K562 (cell line): ENCODE measurements at regions not wholly inside any gene's neighbourhood (a gene's known extent, or its start where the extent isn't known, plus 50 kb on each side); places are given as distances from the start of the nearest gene placed in this dataset.
A peak's percentile ranks its signal among the peaks of the same experiment; 100 is the strongest.

Source experiments
- ATAC-seq: fragments of 200-7000 bp; cut with Tn5 transposase; 3 replicates; pipeline ENCODE4 v1.9.1; 2020; ENCODE audit warnings: moderate library complexity
- BruUV-seq: library from RNA; stranded (reverse); fragments of 400-500 nt; replicated peaks from 2 replicates; lab custom pipeline; 2021; lab: Mats Ljungman, UMichigan
- CTCF ChIA-PET: fragments of 300-600 bp; formaldehyde crosslinking; extraction: SDS; loops from one replicate; lab custom pipeline; 2021; ENCODE audit warnings: low intra/inter-chr PET ratio; lab: Yijun Ruan, JAX
- POLR2A ChIA-PET: fragments of 300-600, 350-650 bp; sonication (Branson Sonifier 250); formaldehyde crosslinking; extraction: SDS; loops from one replicate; lab custom pipeline; 2021; ENCODE audit warnings: antibody characterized with exemption, inconsistent platforms; lab: Yijun Ruan, JAX
- DNase-seq, 4 experiments: peaks; one replicate each; pipeline versions ENCODE4 v3.0.0 to v3.0.0-alpha.2; 2011 to 2018; ENCODE audit warnings: low spot score in 3 of 4, mixed read lengths in 3 of 4; ENCODE audit errors: extremely low read depth in 1 of 4
- FAIRE-seq: peaks from 2 replicates; lab custom pipeline; 2011; peaks lifted over from hg19 to GRCh38; lab: Jason Lieb, UNC
- H2AFZ ChIP-seq: 2 replicates; pipeline ENCODE4 v1.6.0; 2011; ENCODE audit warnings: low read depth, low read length, control low read depth, inconsistent platforms
- H3K27ac ChIP-seq: fragments of 200-600 bp; 3 replicates; pipeline ENCODE4 v1.8.0; 2011; ENCODE audit warnings: low read depth, mild to moderate bottlenecking, control low read depth, inconsistent platforms, low read length, moderate library complexity, mixed read lengths; ENCODE audit errors: extremely low read depth
- H3K27me3 ChIP-seq, 2 experiments: fragments of 300-600 bp in 1 of 2; 2 replicates in 1 of 2; 3 replicates in 1 of 2; pipeline versions ENCODE4 v1.6.0 to v1.8.0; 2011; ENCODE audit warnings: inconsistent platforms in 2 of 2, low read length in 2 of 2, mild to moderate bottlenecking in 1 of 2, mixed read lengths in 1 of 2, moderate library complexity in 1 of 2; ENCODE audit not compliant: control insufficient read depth in 2 of 2, insufficient read depth in 2 of 2
- H3K36me3 ChIP-seq: fragments of 300-600 bp; 3 replicates; pipeline ENCODE4 v1.8.0; 2011; ENCODE audit warnings: mild to moderate bottlenecking, low read length, inconsistent platforms; ENCODE audit not compliant: control insufficient read depth, insufficient read depth
- H3K4me1 ChIP-seq, 2 experiments: fragments of 200-600 bp in 1 of 2; replicated peaks in 1 of 2; 2 replicates in 1 of 2; 3 replicates in 1 of 2; pipeline versions ENCODE4 v1.5.1 to v1.8.0; 2011; ENCODE audit warnings: inconsistent platforms in 2 of 2, low read length in 2 of 2, mild to moderate bottlenecking in 1 of 2, mixed read lengths in 1 of 2, moderate library complexity in 1 of 2; ENCODE audit not compliant: control insufficient read depth in 2 of 2, insufficient read depth in 2 of 2
- H3K4me2 ChIP-seq: 2 replicates; pipeline ENCODE4 v1.6.1; 2011; ENCODE audit warnings: low read length, control low read depth, inconsistent platforms, mixed read lengths; ENCODE audit not compliant: insufficient read depth
- H3K4me3 ChIP-seq: fragments of 200-600 bp; sonication (generic), shearing (Covaris generic); 2 replicates; pipeline ENCODE4 v1.5.1; 2016; ENCODE audit warnings: control low read depth, inconsistent platforms
- H3K79me2 ChIP-seq: fragments of 200-600 bp; 3 replicates; pipeline ENCODE4 v1.8.0; 2011; ENCODE audit warnings: low read length, inconsistent platforms; ENCODE audit not compliant: control insufficient read depth, insufficient read depth
- H3K9ac ChIP-seq, 2 experiments: 2 replicates each; pipeline versions ENCODE4 v1.6.0 to v1.6.1; 2011; ENCODE audit warnings: low read depth in 2 of 2, low read length in 2 of 2, control low read depth in 1 of 2, inconsistent platforms in 1 of 2, mild to moderate bottlenecking in 1 of 2, mixed read lengths in 1 of 2; ENCODE audit not compliant: insufficient read depth in 1 of 2
- H3K9me1 ChIP-seq: one replicate; pipeline ENCODE4 v1.6.0; 2011; ENCODE audit warnings: inconsistent platforms, mild to moderate bottlenecking, low read length, moderate library complexity; ENCODE audit not compliant: control insufficient read depth, insufficient read depth
- H3K9me3 ChIP-seq: replicated peaks from 2 replicates; pipeline ENCODE4 v1.5.1; 2011; ENCODE audit warnings: low read depth, low read length, inconsistent platforms; ENCODE audit not compliant: control insufficient read depth, insufficient read depth
- H4K20me1 ChIP-seq: replicated peaks from 2 replicates; pipeline ENCODE4 v1.6.1; 2011; ENCODE audit warnings: low read length, inconsistent platforms, mixed read lengths; ENCODE audit not compliant: control insufficient read depth, insufficient read depth
- CBFA2T3 ChIP-seq: fragments of 450-650 bp; IDR thresholded peaks from 2 replicates; pipeline ENCODE4 v1.6.1; 2017
- ETV1 ChIP-seq: fragments of 450-650 bp; conservative IDR thresholded peaks from 2 replicates; pipeline ENCODE4 v1.6.1; 2016; ENCODE audit warnings: missing genetic modification characterization, control low read depth, low read depth, missing compliant biosample characterization
- SLC30A9 ChIP-seq: fragments of 250-450 bp; sonication (Bioruptor Pico); IDR thresholded peaks from 2 replicates; pipeline ENCODE4 v1.8.0; 2022; ENCODE audit warnings: mild to moderate bottlenecking, moderate library complexity
- SMARCA5 ChIP-seq: fragments of 450-650 bp; IDR thresholded peaks from 2 replicates; pipeline ENCODE4 v1.6.1; 2016
- ZFP1 ChIP-seq: fragments of 450-650 bp; formaldehyde crosslinking; IDR thresholded peaks from 2 replicates; pipeline ENCODE4 v1.4.0; 2020; ENCODE audit warnings: mild to moderate bottlenecking, mixed read lengths
- ZFP30 ChIP-seq: fragments of 250-450 bp; sonication (Bioruptor Pico); IDR thresholded peaks from 2 replicates; pipeline ENCODE4 v1.8.0; 2022; ENCODE audit warnings: moderate library complexity, mild to moderate bottlenecking, inconsistent platforms, borderline replicate concordance
- WGBS: fragments of 100-300 bp; shearing (Covaris generic); methylation state at CpG from one replicate; pipeline ENCODE4 v1.1.6; 2016; ENCODE audit warnings: low coverage, mixed read lengths; ENCODE audit not compliant: insufficient coverage; ENCODE audit errors: missing lambda C conversion rate; 5-methylcytosine and 5-hydroxymethylcytosine counted together
- in situ Hi-C: fragments of 300-500 bp; cut with MboI; formaldehyde crosslinking; loops from 4 replicates; pipeline ENCODE4 v1.15.0; 2018; ENCODE audit warnings: inconsistent platforms, mixed read lengths
- intact Hi-C: fragments of 100-400 bp; cut with micrococcal nuclease; formaldehyde crosslinking; loops from 2 replicates; pipeline ENCODE4 v1.14.2; 2022
- TF ChIP-seq, protein P1 (sequence below), 2 experiments: fragments of 450-650 bp; formaldehyde crosslinking in 1 of 2; IDR thresholded peaks; 2 replicates each; pipeline versions ENCODE4 v1.4.0 to v1.6.1; 2014 to 2020; ENCODE audit warnings: mild to moderate bottlenecking in 2 of 2, borderline replicate concordance in 1 of 2, low read depth in 1 of 2

DNA sequence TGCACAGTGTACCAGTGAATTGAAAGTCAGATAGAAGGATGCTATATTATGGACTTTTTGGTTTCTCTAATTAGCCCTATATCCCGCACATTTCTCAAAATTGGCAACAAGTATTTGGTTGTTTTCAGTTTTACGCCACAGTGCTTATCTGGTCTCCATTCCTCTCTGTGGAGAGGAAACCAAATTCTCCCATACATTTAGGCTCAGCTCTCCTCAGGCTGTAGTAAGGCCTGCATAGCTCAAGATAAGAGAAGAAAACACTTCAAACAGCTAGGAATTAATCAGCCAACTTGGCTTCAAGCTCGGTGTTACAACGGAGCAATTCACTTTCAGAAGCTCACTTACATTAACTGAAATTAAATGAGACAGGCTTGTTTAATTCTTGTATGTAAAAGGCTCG lies 263.2 kb downstream of the PDHA2 start:
- H3K9me3 ChIP-seq: no peaks in the 10 kb centered on the region
- H3K9ac ChIP-seq: no peak overlapping the region
- intact Hi-C loops (no loop called here), in situ Hi-C loops (no loop called here)
- DNase-seq (peak in 2 of 4 experiments; percentile 3 to 28), ATAC-seq (peak; percentile 46; the same call in 1 of the 3 replicates), FAIRE-seq (no peak)
- H2AFZ ChIP-seq: no peak overlapping the region
- no peak overlapping the region; the same call in 2 of the 3 replicates for H3K27ac ChIP-seq
- H3K27me3 ChIP-seq: no peaks in the 10 kb centered on the region
- no peaks in the 10 kb centered on the region for H3K79me2 ChIP-seq
- no peaks in the 10 kb centered on the region for H4K20me1 ChIP-seq
- no peak overlapping the region for H3K4me2 ChIP-seq
- H3K36me3 ChIP-seq: no peaks in the 10 kb centered on the region
- TF ChIP-seq SLC30A9 (CRISPR knock-in tag) (no peak), CBFA2T3 (peak; percentile 46)
- POLR2A ChIA-PET: interaction anchor here (0.6 kb wide), 1 partner anchor 712 kb away, joined by 4 read pairs; no protein-coding TSS in a partner anchor
- H3K4me1 ChIP-seq: no peaks in the 10 kb centered on the region
- no peaks in the 10 kb centered on the region for H3K9me1 ChIP-seq
- WGBS: 0% methylated on average over 4 of the region's 5 CpGs
- H3K4me3 ChIP-seq: no peak overlapping the region
- CTCF ChIA-PET: no interaction called here
- BruUV-seq: no TSS peak

DNA sequence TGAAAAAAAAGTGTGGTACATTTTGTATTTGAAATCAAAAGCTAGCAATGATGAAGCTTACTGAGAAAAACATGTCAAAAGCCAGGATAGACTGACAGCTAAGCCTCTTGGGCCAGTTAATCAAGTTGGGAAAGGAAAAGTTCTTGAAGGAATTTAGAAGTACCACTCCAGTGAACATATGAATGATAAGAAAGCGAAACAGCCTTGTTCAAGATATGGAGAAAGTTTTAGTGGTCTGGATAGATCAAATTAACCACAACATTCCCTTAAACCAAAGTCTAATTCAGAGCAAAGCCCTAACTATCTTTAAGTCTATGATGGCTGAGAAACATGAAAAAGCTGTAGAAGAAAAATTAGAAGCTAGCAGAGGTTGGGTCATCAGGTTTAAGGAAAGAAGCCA lies 268.3 kb downstream of the PDHA2 start:
- DNase-seq (no peak), ATAC-seq (no peak), FAIRE-seq (no peak)
- H3K4me2 ChIP-seq: no peak overlapping the region
- no peak overlapping the region for H3K9ac ChIP-seq
- no peak overlapping the region for H3K27ac ChIP-seq
- H2AFZ ChIP-seq: no peak overlapping the region
- no peaks in the 10 kb centered on the region for H3K9me1 ChIP-seq
- TF ChIP-seq ZFP1 (CRISPR knock-in tag) (no peak), ETV1 (no peak), ZFP30 (CRISPR knock-in tag) (no peak), SMARCA5 (no peak)
- TF ChIP-seq, protein P1, sequence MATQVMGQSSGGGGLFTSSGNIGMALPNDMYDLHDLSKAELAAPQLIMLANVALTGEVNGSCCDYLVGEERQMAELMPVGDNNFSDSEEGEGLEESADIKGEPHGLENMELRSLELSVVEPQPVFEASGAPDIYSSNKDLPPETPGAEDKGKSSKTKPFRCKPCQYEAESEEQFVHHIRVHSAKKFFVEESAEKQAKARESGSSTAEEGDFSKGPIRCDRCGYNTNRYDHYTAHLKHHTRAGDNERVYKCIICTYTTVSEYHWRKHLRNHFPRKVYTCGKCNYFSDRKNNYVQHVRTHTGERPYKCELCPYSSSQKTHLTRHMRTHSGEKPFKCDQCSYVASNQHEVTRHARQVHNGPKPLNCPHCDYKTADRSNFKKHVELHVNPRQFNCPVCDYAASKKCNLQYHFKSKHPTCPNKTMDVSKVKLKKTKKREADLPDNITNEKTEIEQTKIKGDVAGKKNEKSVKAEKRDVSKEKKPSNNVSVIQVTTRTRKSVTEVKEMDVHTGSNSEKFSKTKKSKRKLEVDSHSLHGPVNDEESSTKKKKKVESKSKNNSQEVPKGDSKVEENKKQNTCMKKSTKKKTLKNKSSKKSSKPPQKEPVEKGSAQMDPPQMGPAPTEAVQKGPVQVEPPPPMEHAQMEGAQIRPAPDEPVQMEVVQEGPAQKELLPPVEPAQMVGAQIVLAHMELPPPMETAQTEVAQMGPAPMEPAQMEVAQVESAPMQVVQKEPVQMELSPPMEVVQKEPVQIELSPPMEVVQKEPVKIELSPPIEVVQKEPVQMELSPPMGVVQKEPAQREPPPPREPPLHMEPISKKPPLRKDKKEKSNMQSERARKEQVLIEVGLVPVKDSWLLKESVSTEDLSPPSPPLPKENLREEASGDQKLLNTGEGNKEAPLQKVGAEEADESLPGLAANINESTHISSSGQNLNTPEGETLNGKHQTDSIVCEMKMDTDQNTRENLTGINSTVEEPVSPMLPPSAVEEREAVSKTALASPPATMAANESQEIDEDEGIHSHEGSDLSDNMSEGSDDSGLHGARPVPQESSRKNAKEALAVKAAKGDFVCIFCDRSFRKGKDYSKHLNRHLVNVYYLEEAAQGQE (IDR thresholded peaks at IDR 0.05; ENCODE audit: borderline replicate concordance): no peak
- TF ChIP-seq, protein P1 (CRISPR knock-in tag; IDR thresholded peaks at IDR 0.05; ENCODE audit: low read depth): no peak
- intact Hi-C loops: no loop called here
- H3K9me3 ChIP-seq: no peaks in the 10 kb centered on the region
- H3K4me1 ChIP-seq: no peaks in the 10 kb centered on the region
- no peaks in the 10 kb centered on the region for H3K27me3 ChIP-seq
- H3K36me3 ChIP-seq: no peaks in the 10 kb centered on the region
- WGBS: 0% methylated on average over 1 of the region's 1 CpG
- H4K20me1 ChIP-seq: no peaks in the 10 kb centered on the region
- ChIA-PET POLR2A (no interaction called here), CTCF (no interaction called here)
- no TSS peak for BruUV-seq
- in situ Hi-C loops: no loop called here
- no peak overlapping the region for H3K4me3 ChIP-seq
- H3K79me2 ChIP-seq: no peaks in the 10 kb centered on the region
